Breast epithelium (tissue), 4 donors: ENCODE measurements at regions not wholly inside any gene's neighbourhood (a gene's known extent, or its start where the extent isn't known, plus 50 kb on each side); places are given as distances from the start of the nearest gene placed in this dataset.

Experiments used
- DNase-seq, 2 donors: peaks; one replicate each; pipeline ENCODE4 v3.0.0-alpha.2; 2019; ENCODE audit warnings: low spot score in 2 of 2
- H3K27ac ChIP-seq, 2 donors: fragments of 200-600 bp; sonication (generic) in 1 of 2; one replicate each; pipeline ENCODE4 v1.5.1; 2016 to 2019; ENCODE audit warnings: mild to moderate bottlenecking in 1 of 2
- H3K27me3 ChIP-seq, 2 donors: fragments of 200-600 bp; sonication (generic) in 1 of 2; one replicate each; pipeline versions ENCODE4 v1.5.1 to v1.6.0; 2017 to 2019; ENCODE audit warnings: control low read depth in 1 of 2, mild to moderate bottlenecking in 1 of 2
- H3K36me3 ChIP-seq: fragments of 200-600 bp; one replicate; pipeline ENCODE4 v1.5.1; 2019
- H3K4me1 ChIP-seq, 2 donors: fragments of 200-600 bp; sonication (generic); one replicate each; pipeline ENCODE4 v1.5.1; 2016 to 2019; ENCODE audit warnings: control low read depth in 1 of 2
- H3K4me3 ChIP-seq, 3 donors: fragments of 200-600 bp; sonication (generic); 1 replicate in 2 of 3; 2 replicates in 1 of 3; pipeline ENCODE4 v1.5.1; 2016 to 2019; ENCODE audit warnings: mild to moderate bottlenecking in 3 of 3, moderate library complexity in 2 of 3
- H3K9me3 ChIP-seq, 2 donors: fragments of 200-600 bp; sonication (generic) in 1 of 2; one replicate each; pipeline ENCODE4 v1.5.1; 2016 to 2019; ENCODE audit warnings: control low read depth in 1 of 2
- CTCF ChIP-seq, 3 donors: fragments of 450-650 bp; IDR thresholded peaks; one replicate each; pipeline ENCODE4 v1.5.1; 2016 to 2017; ENCODE audit warnings: antibody characterized with exemption in 3 of 3, mild to moderate bottlenecking in 3 of 3, moderate library complexity in 3 of 3
- POLR2A ChIP-seq: fragments of 450-650 bp; IDR thresholded peaks from one replicate; pipeline ENCODE4 v1.6.1; 2016; ENCODE audit warnings: antibody characterized with exemption, mild to moderate bottlenecking, moderate library complexity
- POLR2AphosphoS5 ChIP-seq, 3 donors: sonication (generic); formaldehyde crosslinking; IDR thresholded peaks; one replicate each; pipeline ENCODE4 v1.6.1; 2017; ENCODE audit warnings: antibody characterized with exemption in 3 of 3
- intact Hi-C: fragments of 100-400 bp; cut with DNase I; formaldehyde crosslinking; loops from one replicate; pipeline ENCODE4 v1.15.1; 2023; ENCODE audit warnings: low total_unique reads

DNA sequence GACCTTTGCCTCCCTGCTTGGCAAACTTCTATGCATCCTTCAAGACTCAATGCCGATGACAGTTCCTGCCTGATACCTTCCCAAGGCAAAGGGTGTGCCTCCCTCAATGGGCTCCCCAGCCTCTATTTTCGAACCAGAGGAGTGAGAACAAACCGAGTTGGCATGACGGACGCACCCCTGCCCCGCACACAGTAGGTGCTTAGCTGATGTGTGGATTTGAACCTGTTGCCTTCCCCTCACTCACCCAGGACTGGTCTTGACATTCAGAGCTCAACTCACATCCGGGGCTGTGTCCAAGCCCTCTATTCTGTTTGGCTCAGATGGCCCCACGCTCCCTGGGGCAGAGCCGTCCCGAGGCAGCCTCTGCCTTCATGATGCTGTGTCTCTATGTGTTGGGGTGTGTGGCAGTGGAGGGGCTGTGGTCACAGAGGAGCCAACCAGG lies 52.2 kb upstream of the SLC6A11 start:
- DNase-seq: no peak
- Histone ChIP-seq H3K4me3 (no peak overlapping the region), H3K36me3 (no peaks in the 10 kb centered on the region), H3K9me3 (no peaks in the 10 kb centered on the region), H3K27ac (no peak overlapping the region), H3K27me3 (peaks cover 0 to 20% of the 10 kb centered on the region in 2 donors), H3K4me1 (no peaks in the 10 kb centered on the region)
- intact Hi-C loops: no loop called here
- TF ChIP-seq CTCF (IDR thresholded peaks at IDR 0.05): no peak
- no peak for TF ChIP-seq POLR2AphosphoS5 (IDR thresholded peaks at IDR 0.05)
- TF ChIP-seq POLR2A: no peak

- intact Hi-C loops: no loop called here
- no peak for DNase-seq
- H3K27me3 ChIP-seq: peaks cover 0 to 20% of the 10 kb centered on the region in 2 donors
Measured at GRCh38 chr3:10764259-10765051, 51.6 kb upstream of the SLC6A11 start.

DNA sequence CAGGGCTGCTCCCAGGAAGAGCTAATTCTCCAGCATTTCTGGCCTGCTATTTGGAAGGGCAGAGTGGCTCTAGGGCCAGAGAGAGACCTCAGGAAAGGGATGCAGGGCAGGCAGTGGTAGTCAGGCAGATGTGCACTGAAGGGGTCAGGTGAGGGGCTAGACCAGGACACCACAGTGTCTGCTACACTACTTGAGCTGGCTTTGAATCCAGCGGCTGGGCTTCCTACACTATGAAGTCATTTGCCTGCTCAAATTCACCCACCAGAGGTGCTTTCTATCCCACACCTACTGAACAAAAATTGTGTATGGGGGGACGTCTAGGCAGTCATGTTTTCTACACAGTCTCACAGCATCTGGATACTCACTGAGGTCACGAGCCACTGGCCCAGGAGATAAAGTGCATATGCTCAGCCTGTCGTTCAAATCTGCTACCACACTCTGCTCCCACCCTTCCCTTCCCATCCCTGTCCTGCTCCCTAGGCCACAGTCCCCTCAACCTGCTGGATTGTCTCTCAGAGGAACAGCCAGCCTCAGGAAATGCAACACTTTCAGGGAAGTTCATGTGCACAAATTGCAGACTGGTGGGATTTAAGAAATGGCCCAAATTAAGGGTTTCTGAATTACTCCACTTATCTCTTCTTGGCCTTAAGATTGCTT lies 49.9 kb upstream of the SLC6A11 start:
- TF ChIP-seq POLR2A (no peak), POLR2AphosphoS5 (IDR thresholded peaks at IDR 0.05) (no peak), CTCF (IDR thresholded peaks at IDR 0.05) (no peak)
- Histone ChIP-seq H3K27ac (no peak overlapping the region), H3K36me3 (no peaks in the 10 kb centered on the region), H3K4me3 (no peak overlapping the region), H3K4me1 (no peaks in the 10 kb centered on the region), H3K27me3 (peaks cover 0 to 19% of the 10 kb centered on the region in 2 donors), H3K9me3 (no peaks in the 10 kb centered on the region)
- no peak for DNase-seq
- intact Hi-C loops: no loop called here

More at GRCh38 chr3:10764259-10765051, 51.6 kb upstream of the SLC6A11 start:
- no peak overlapping the region for H3K27ac ChIP-seq
- no peaks in the 10 kb centered on the region for H3K9me3 ChIP-seq
- no peak overlapping the region for H3K4me3 ChIP-seq
- no peaks in the 10 kb centered on the region for H3K36me3 ChIP-seq
- H3K4me1 ChIP-seq: no peaks in the 10 kb centered on the region
- no peak for TF ChIP-seq CTCF (IDR thresholded peaks at IDR 0.05)
- no peak for TF ChIP-seq POLR2A
- no peak for TF ChIP-seq POLR2AphosphoS5 (IDR thresholded peaks at IDR 0.05)
